Activated CD8-positive, alpha-beta memory T cell treated with anti-CD3 and anti-CD28 coated beads for 24 hours (primary cell): ENCODE measurements at regions not wholly inside any gene's neighbourhood (a gene's known extent, or its start where the extent isn't known, plus 50 kb on each side); places are given as distances from the start of the nearest gene placed in this dataset.

ENCODE experiments used
- DNase-seq: peaks from one replicate; pipeline ENCODE4 v3.0.0-alpha.2; 2020

DNA sequence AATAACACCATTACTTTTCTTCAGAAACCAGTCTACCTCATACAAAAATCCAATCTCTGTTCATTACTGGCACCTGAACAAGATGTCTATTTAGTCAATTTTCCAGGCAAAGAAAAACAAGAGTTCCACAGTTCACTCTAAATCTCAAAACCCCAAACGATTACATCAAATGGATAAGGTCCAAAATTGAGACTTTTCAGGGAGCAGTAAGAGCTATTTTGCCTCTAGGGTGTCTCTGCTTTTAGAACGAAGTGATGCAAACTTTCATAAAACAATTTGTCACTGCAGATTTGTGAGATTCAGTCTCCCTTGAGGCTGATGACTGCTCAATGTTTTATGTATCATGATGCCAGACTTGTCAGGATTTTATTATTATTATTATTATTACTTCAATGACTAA, 937.0 kb upstream of the PHF14 start:
- DNase-seq = no peak

DNA sequence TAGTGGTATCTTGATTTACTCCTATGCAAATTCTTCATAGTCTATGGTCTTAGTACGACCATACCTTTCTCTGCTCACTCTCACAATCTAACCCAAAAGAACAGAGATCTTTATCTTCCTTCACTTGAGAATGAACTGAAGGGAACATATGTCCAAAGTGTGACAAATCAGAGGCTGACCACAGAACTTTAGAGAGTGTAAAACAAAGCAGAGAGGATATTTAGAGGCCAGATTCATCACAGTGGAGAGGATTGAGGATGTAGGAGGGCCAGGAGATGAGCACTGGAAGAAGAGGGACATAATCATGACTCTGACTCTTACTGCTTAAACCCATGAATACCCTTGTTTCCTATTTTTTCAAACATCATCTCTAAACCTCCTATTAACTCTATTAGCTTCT, 935.3 kb upstream of the PHF14 start:
- DNase-seq = no peak

DNA sequence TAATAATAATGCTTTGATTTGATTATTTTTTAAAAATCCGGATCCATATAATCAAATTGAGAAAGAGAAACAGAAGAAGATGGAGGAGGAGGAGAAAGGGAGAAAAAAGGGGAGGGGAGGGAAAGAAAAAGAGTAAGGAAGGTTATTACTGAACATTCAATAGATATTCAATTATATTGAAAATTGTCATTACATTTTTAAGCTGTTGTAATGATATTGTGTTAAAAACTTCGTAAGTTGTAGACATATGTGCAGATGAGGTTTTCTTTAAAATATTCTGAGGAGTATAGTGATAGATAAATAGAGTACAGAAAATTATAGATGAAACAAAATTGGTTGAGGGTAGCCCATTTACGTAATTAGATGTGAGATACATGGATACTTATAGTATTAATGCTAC, 933.0 kb upstream of the PHF14 start:
- DNase-seq = no peak

GRCh38 chr7:10070899-10071298, 902.8 kb upstream of the PHF14 start:
- no peak for DNase-seq

- no peak for DNase-seq
Measured at GRCh38 chr7:10075866-10076265, 897.8 kb upstream of the PHF14 start.

- no peak for DNase-seq
Measured at GRCh38 chr7:10076660-10077300, 896.9 kb upstream of the PHF14 start.

GRCh38 chr7:10079572-10079971, 894.1 kb upstream of the PHF14 start:
- no peak for DNase-seq

DNA sequence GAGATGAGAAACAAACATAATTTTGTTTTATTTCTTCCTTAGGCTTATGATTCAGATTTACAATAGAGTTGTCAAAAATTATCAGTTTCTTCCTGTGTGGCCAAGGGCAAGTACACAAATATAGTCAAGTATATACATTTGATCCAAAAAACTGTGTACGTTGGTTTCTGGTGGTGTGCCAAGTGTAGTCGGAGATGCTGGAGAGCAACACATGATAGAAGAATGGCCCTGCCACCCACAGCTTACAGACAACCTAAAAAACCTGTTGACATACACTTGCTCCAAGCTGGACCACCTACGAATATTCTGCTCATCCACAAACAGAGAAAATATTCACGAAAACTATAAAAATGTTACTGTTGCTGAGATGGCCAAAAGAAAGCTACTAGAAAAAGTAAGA, 890.8 kb upstream of the PHF14 start:
- DNase-seq = no peak

DNA sequence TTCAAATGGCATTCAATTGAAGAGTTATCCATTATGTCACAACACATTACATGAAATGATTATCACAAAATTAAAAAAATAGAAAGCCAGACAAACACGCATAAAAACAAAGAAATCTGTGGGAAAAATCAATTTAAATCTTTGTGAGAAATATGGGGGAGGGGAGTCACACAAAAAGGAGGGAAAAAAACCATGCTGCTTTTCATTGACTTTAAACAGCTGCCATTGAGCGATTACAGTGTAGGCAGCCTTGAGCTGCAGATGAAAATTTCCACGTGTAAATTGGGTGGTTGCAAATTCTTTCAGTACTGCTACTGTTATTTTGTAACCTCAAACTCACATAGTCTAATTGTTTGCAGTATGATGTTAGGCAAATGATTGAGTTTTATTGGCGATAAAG, 889.9 kb upstream of the PHF14 start:
- DNase-seq = no peak

- no peak for DNase-seq
Measured at GRCh38 chr7:10085231-10085630, 888.4 kb upstream of the PHF14 start.

DNA sequence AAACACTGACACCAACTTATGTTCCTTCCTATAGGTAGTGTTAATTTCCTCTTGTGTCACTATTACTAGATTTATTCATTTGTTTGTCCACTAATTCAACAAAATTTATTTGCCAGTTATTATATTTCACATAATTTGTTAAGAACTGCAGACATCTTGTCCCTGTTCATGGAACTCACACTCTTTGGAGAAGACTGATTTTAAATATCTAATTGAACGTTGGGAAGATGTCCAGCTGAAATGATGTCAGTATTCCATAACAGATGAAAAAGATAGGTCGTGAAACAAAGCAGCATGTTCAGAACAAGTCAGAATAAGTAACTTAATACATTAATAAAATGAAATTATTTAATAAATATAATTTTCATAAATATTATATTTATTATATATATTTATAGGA, 873.1 kb upstream of the PHF14 start:
- DNase-seq = no peak

DNA sequence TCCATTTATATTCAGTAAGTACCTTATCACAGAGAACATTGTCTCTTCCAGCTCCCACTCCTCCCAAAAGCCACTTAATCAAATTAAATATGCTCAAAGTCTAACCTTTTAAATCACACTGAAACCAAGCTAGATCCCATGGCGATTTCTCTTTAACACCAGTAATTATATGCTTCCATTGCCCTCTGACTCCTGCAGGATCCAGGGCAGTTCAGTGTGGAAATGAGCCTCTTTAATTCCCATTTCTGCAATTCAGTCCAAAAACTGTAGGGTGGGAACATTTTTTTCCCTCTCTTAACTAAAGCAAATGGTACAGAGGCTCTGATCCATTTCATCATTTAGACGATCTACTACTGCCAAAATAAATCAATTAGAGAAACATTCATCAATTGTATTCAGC, 872.3 kb upstream of the PHF14 start:
- DNase-seq = no peak

- no peak for DNase-seq
Measured at GRCh38 chr7:10104292-10104691, 869.4 kb upstream of the PHF14 start.

DNA sequence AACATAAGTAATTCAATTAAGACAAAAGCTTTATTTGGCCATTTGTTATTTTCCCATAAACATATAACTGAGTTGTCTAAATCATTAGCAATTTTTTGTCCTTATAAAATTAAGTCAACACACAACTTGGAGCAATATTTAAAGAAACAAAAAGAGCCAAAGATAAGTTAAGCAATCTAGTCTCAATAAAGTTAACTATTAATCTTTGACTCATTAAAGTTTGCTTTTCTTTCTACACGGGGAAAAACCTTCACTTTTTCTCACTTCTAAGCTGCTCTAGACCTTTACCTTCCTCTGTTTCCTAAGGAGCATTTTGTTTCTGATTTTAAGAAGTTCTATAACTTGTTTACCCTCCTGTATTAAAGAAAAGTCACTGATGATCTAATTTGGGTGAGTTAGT, 867.1 kb upstream of the PHF14 start:
- no peak for DNase-seq

GRCh38 chr7:10116511-10116910, 857.2 kb upstream of the PHF14 start:
- no peak for DNase-seq

DNA sequence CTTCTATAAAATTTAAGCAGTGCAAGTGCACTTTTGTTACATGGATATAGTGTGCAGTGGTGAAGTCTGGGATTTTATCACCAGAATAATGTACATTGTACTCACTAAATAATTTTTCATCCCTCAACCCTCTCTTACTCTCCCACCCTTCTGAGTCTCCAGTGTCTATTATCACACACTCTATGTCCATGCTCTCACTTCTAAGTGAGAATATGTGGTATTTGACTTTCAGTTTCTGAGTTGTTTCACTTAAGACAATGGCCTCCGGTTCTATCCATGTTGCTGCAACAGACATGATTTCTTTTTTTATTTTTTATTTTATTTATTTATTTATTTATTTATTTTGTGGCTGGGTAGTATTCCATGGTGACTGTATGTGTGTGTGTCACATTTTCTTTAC, 855.9 kb upstream of the PHF14 start:
- DNase-seq = no peak

DNA sequence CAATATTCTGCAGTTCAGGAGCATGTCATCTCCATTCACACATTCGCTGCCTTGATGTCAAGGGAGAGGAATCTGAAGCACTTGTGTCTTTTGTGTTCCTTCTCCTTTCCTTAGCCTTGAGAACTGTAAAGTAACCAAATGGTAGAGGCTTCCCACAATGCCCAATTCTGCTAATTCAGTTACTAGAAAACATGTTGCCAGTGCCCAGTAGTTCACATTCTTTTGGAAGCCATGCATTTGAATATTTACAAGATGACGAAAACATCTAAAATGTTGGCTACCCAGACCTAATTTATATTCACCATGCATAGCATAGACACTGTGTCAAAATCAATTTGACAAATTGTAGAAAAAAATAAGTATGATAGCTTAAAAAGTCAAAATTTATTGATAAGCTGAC, 852.7 kb upstream of the PHF14 start:
- DNase-seq = no peak

GRCh38 chr7:10121631-10122030, 852.0 kb upstream of the PHF14 start:
- DNase-seq = no peak

DNA sequence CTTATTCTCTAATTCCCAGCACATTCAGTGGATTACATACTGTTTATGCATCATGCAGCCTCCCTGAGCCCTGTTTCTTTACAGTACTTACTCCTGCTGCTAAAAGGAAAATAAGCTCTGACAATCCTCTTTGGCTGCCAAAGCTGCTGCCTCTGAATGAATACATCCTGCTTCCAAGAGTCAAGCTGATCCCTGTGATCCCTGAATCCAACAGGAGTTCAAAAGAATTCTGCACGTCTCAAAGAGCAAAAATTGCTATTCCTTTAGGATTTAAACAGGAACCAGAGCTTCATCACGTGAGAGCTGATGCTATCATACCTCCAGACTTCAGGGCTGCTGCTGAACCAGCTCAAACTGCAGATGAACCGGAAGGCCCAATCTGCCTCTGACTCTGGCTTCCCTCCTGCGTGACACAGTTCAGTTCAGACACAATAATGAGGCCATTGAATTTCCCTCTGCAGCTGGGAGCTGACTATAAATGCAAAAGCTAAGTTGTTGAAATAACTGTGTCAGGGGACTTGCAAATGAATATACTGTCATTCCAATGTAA, 851.0 kb upstream of the PHF14 start:
- DNase-seq = no peak

DNA sequence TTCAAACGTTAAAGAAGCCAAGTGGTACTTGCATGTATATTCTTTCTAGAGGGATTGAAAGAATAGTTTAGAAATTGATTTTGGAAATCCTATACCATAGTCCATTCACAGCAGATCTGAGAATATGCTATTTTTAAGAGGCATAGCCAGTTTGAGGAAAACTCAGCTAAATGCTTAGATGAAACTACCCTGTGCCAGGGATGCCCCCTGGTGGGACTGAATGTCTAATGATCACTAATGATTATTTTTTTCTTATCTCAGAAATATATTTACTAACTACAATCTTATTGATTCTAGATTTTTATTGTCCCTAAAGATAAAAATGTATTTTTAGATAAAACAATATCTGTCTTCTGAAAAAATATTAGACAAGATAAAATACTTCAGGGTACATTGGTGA, 844.9 kb upstream of the PHF14 start:
- DNase-seq = no peak

- no peak for DNase-seq
Measured at GRCh38 chr7:10138087-10138854, 835.4 kb upstream of the PHF14 start.

GRCh38 chr7:10146271-10146670, 827.4 kb upstream of the PHF14 start:
- no peak for DNase-seq

- DNase-seq = no peak
Measured at GRCh38 chr7:10156972-10157371, 816.7 kb upstream of the PHF14 start.

- no peak for DNase-seq
Measured at GRCh38 chr7:10181996-10182395, 791.7 kb upstream of the PHF14 start.

DNA sequence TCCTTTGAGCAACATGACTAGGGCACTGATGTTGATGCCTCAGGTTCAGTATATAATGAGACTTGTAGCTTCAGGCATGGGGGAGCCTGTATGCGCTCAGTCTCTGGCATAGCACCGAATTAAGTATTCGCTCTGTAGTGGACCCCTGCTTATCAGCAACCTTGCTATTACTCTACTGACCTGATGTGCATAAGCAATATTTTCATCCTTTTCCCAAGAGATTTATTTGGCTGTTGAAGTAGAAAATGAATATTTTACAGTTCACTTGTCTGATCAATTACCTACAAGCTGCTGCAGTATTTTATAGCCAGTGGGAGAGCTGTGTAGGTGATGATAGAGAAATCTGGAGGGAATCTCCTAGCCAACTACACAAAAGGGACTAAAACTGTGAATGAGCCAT, 781.6 kb upstream of the PHF14 start:
- DNase-seq = no peak
